ENCODE measurements at regions not wholly inside any gene's neighbourhood (a gene's known extent, or its start where the extent isn't known, plus 50 kb on each side); places are given as distances from the start of the nearest gene placed in this dataset.

DNA sequence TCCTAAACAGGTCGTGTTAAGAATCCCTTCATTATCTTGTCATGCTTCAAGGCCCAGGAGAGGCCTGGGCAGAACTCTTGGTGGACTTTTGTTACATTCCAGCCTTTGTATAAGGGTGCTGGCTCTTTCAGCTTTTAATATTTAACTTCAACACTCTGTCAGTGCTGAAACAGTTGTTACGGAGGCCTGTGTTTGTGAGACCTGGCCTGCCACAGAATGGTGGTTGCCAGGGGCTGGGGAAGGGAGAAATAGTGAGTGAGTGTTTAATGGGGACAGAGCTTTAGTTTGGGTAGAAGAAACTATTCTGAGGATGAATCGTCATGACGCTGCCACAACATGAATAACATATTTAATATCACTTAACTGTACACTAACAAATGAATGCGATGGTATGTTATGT lies 1027.6 kb upstream of the PRKX start:
- no peak for TF ChIP-seq CTCF (IDR thresholded peaks at IDR 0.05)
- TF ChIP-seq POLR2A (IDR thresholded peaks at IDR 0.05), result no peak

Measured in Peyer's patch (tissue), 4 donors.